IMR-90 (cell line): ENCODE measurements at regions not wholly inside any gene's neighbourhood (a gene's known extent, or its start where the extent isn't known, plus 50 kb on each side); places are given as distances from the start of the nearest gene placed in this dataset.

ENCODE experiments used
- ATAC-seq: fragments of 200-7000 bp; cut with Tn5 transposase; 2 replicates; pipeline ENCODE4 v1.9.1; 2020; ENCODE audit warnings: low read depth, mild to moderate bottlenecking, moderate library complexity
- BruUV-seq: library from RNA; stranded (reverse); fragments of 400-500 nt; replicated peaks from 2 replicates; lab custom pipeline; 2021; lab: Mats Ljungman, UMichigan
- CTCF ChIA-PET: fragments of 300-600 bp; formaldehyde crosslinking; extraction: SDS; loops from one replicate; lab custom pipeline; 2021; ENCODE audit warnings: antibody characterized with exemption; lab: Yijun Ruan, JAX
- POLR2A ChIA-PET: fragments of 300-600 bp; sonication (Branson Sonifier 250); formaldehyde crosslinking; loops from one replicate; lab custom pipeline; 2022; ENCODE audit warnings: antibody characterized with exemption; ENCODE audit not compliant: unreplicated experiment; lab: Charles Lee
- DNase-seq: peaks from one replicate; pipeline ENCODE4 v3.0.0; 2013
- H2AFZ ChIP-seq: replicated peaks from 2 replicates; pipeline ENCODE3; 2013; ENCODE audit warnings: low read length, mild to moderate bottlenecking; ENCODE audit not compliant: poor library complexity
- H2AK5ac ChIP-seq: 2 replicates; pipeline ENCODE4 v1.6.1; 2013; ENCODE audit warnings: low read depth, low read length, inconsistent platforms
- H2AK9ac ChIP-seq: replicated peaks from 2 replicates; pipeline ENCODE3; 2013; ENCODE audit warnings: mild to moderate bottlenecking, low read depth, low read length, moderate library complexity; ENCODE audit not compliant: poor library complexity
- H2BK120ac ChIP-seq: 2 replicates; pipeline ENCODE4 v1.6.1; 2013; ENCODE audit warnings: low read depth, low read length, inconsistent platforms
- H2BK15ac ChIP-seq: 3 replicates; pipeline ENCODE4 v1.6.1; 2013; ENCODE audit warnings: low read depth, low read length, inconsistent platforms
- H2BK20ac ChIP-seq: 2 replicates; pipeline ENCODE4 v1.6.1; 2013; ENCODE audit warnings: low read depth, mild to moderate bottlenecking, inconsistent platforms, low read length, moderate library complexity
- H2BK5ac ChIP-seq: 2 replicates; pipeline ENCODE4 v1.6.1; 2013; ENCODE audit warnings: mild to moderate bottlenecking, low read depth, low read length, inconsistent platforms; ENCODE audit not compliant: poor library complexity, severe bottlenecking
- H3K14ac ChIP-seq: replicated peaks from 2 replicates; pipeline ENCODE4 v1.6.1; 2013; ENCODE audit warnings: low read depth, low read length, inconsistent platforms
- H3K18ac ChIP-seq: 2 replicates; pipeline ENCODE4 v1.6.1; 2013; ENCODE audit warnings: low read depth, low read length, control low read depth
- H3K23ac ChIP-seq: 2 replicates; pipeline ENCODE4 v1.6.1; 2013; ENCODE audit warnings: low read depth, low read length, inconsistent platforms
- H3K27ac ChIP-seq: 2 replicates; pipeline ENCODE4 v1.5.1; 2013; ENCODE audit warnings: mild to moderate bottlenecking, control low read depth, low read length; ENCODE audit not compliant: insufficient read depth
- H3K27me3 ChIP-seq: 2 replicates; pipeline ENCODE4 v1.6.1; 2013; ENCODE audit warnings: low read length; ENCODE audit not compliant: control insufficient read depth, insufficient read depth
- H3K36me3 ChIP-seq: 2 replicates; pipeline ENCODE4 v1.6.1; 2013; ENCODE audit warnings: low read length, mixed read lengths; ENCODE audit not compliant: control insufficient read depth, insufficient read depth
- H3K4ac ChIP-seq: 2 replicates; pipeline ENCODE4 v1.6.1; 2013; ENCODE audit warnings: low read depth, low read length, inconsistent platforms
- H3K4me1 ChIP-seq: 2 replicates; pipeline ENCODE4 v1.6.1; 2013; ENCODE audit warnings: low read length, mixed read lengths; ENCODE audit not compliant: control insufficient read depth, insufficient read depth
- H3K4me2 ChIP-seq: 2 replicates; pipeline ENCODE4 v1.6.1; 2013; ENCODE audit warnings: low read depth, mild to moderate bottlenecking, control low read depth, low read length, moderate library complexity
- H3K4me3 ChIP-seq: 2 replicates; pipeline ENCODE4 v1.5.1; 2013; ENCODE audit warnings: low read depth, mild to moderate bottlenecking, control low read depth, low read length, moderate library complexity; ENCODE audit not compliant: insufficient read depth
- H3K56ac ChIP-seq: 2 replicates; pipeline ENCODE4 v1.6.1; 2013; ENCODE audit warnings: low read length, inconsistent platforms; ENCODE audit not compliant: insufficient read depth; ENCODE audit errors: extremely low read depth
- H3K79me1 ChIP-seq, 2 experiments: 2 replicates each; pipeline ENCODE4 v1.6.1; 2013; ENCODE audit warnings: low read length in 2 of 2, inconsistent platforms in 1 of 2, low read depth in 1 of 2
- H3K9ac ChIP-seq: 2 replicates; pipeline ENCODE4 v1.6.1; 2013; ENCODE audit warnings: low read depth, low read length, control low read depth
- H3K9me1 ChIP-seq: 2 replicates; pipeline ENCODE4 v1.6.1; 2013; ENCODE audit warnings: low read length, inconsistent platforms; ENCODE audit not compliant: insufficient read depth
- H3K9me3 ChIP-seq: 2 replicates; pipeline ENCODE4 v1.6.1; 2013; ENCODE audit warnings: low read length; ENCODE audit not compliant: control insufficient read depth, insufficient read depth
- H4K20me1 ChIP-seq: 2 replicates; pipeline ENCODE4 v1.6.1; 2013; ENCODE audit warnings: low read length, inconsistent platforms; ENCODE audit not compliant: insufficient read depth
- H4K5ac ChIP-seq: 2 replicates; pipeline ENCODE4 v1.6.1; 2013; ENCODE audit warnings: mild to moderate bottlenecking, low read depth, low read length, control low read depth
- H4K8ac ChIP-seq, 2 experiments: 2 replicates each; pipeline ENCODE4 v1.6.1; 2013; ENCODE audit warnings: low read depth in 2 of 2, low read length in 2 of 2, control low read depth in 1 of 2, inconsistent platforms in 1 of 2
- H4K91ac ChIP-seq: 2 replicates; pipeline ENCODE4 v1.6.1; 2013; ENCODE audit warnings: low read depth, low read length, inconsistent platforms; ENCODE audit not compliant: insufficient read depth
- BHLHE40 ChIP-seq: fragments of 150-350 bp; IDR thresholded peaks from 2 replicates; pipeline ENCODE4 v1.6.1; 2016; ENCODE audit warnings: mild to moderate bottlenecking, low read depth, low read length
- CEBPB ChIP-seq: IDR thresholded peaks from 2 replicates; pipeline ENCODE4 v1.6.1; 2012; ENCODE audit warnings: low read depth, low read length, improper control_type of control experiment
- CHD1 ChIP-seq: IDR thresholded peaks from 2 replicates; pipeline ENCODE4 v1.6.1; 2012; ENCODE audit warnings: low read depth, low read length, improper control_type of control experiment
- CTCF ChIP-seq: conservative IDR thresholded peaks from 2 replicates; pipeline ENCODE4 v1.5.1; 2012; ENCODE audit warnings: mild to moderate bottlenecking, low read depth, low read length, improper control_type of control experiment
- ELK1 ChIP-seq: fragments of 150-350 bp; IDR thresholded peaks from 2 replicates; pipeline ENCODE4 v1.6.1; 2016; ENCODE audit warnings: low read depth, mild to moderate bottlenecking, low read length, moderate library complexity, borderline replicate concordance
- FOS ChIP-seq: fragments of 150-350 bp; IDR thresholded peaks from 2 replicates; pipeline ENCODE4 v1.6.1; 2016; ENCODE audit warnings: low read depth, low read length
- MAFK ChIP-seq: IDR thresholded peaks from 2 replicates; pipeline ENCODE4 v1.6.1; 2012; ENCODE audit warnings: low read depth, low read length, improper control_type of control experiment
- MAZ ChIP-seq: IDR thresholded peaks from 2 replicates; pipeline ENCODE4 v1.6.1; 2012; ENCODE audit warnings: low read depth, mild to moderate bottlenecking, low read length, improper control_type of control experiment, moderate library complexity, borderline replicate concordance
- MXI1 ChIP-seq: IDR thresholded peaks from 2 replicates; pipeline ENCODE4 v1.6.1; 2012; ENCODE audit warnings: low read depth, mild to moderate bottlenecking, low read length, moderate library complexity, borderline replicate concordance
- NFE2L2 ChIP-seq: fragments of 150-350 bp; IDR thresholded peaks from 2 replicates; pipeline ENCODE4 v1.6.1; 2016; ENCODE audit warnings: low read depth, mild to moderate bottlenecking, low read length
- POLR2A ChIP-seq: IDR thresholded peaks from 2 replicates; pipeline ENCODE4 v1.6.1; 2012; ENCODE audit warnings: mild to moderate bottlenecking, low read depth, low read length
- RAD21 ChIP-seq: IDR thresholded peaks from 2 replicates; pipeline ENCODE4 v1.6.1; 2012; ENCODE audit warnings: low read length, improper control_type of control experiment
- RCOR1 ChIP-seq: IDR thresholded peaks from 2 replicates; pipeline ENCODE4 v1.6.1; 2012; ENCODE audit warnings: mild to moderate bottlenecking, low read length, improper control_type of control experiment; ENCODE audit not compliant: insufficient replicate concordance
- RFX5 ChIP-seq: IDR thresholded peaks from 2 replicates; pipeline ENCODE4 v1.8.0; 2012; ENCODE audit warnings: low read depth, mild to moderate bottlenecking, low read length, moderate library complexity
- SMC3 ChIP-seq: fragments of 150-350 bp; IDR thresholded peaks from 2 replicates; pipeline ENCODE4 v1.6.1; 2016; ENCODE audit warnings: low read depth, mild to moderate bottlenecking, antibody characterized with exemption, low read length, moderate library complexity
- USF2 ChIP-seq: fragments of 150-350 bp; IDR thresholded peaks from 2 replicates; pipeline ENCODE4 v1.6.1; 2017; ENCODE audit warnings: mild to moderate bottlenecking, antibody characterized with exemption, low read length, low read depth
- WGBS, 2 experiments: methylation state at CpG; one replicate each; pipeline versions ENCODE4 v1.1.5 to v1.1.7; 2013; ENCODE audit warnings: missing lambda C conversion rate in 2 of 2; ENCODE audit not compliant: insufficient read length in 1 of 2; ENCODE audit errors: extremely low coverage in 2 of 2; 5-methylcytosine and 5-hydroxymethylcytosine counted together
- dilution Hi-C: fragments of 300-500 bp; cut with HindIII; formaldehyde crosslinking; loops from one replicate; pipeline ENCODE4 v1.14.3; 2018; ENCODE audit warnings: low sequenced_read_pairs; ENCODE audit not compliant: unreplicated experiment
- in situ Hi-C: fragments of 300-500 bp; cut with MboI; formaldehyde crosslinking; loops from 3 replicates; pipeline ENCODE4 v1.14.3; 2019; ENCODE audit warnings: low sequenced_read_pairs, inconsistent platforms, mixed read lengths
- intact Hi-C: fragments of 100-400 bp; cut with micrococcal nuclease; formaldehyde crosslinking; loops from 2 replicates; pipeline ENCODE4 v1.10.0; 2022

- H3K27ac ChIP-seq = no peak overlapping the region
- in situ Hi-C loops = no loop called here
- no peaks in the 10 kb centered on the region for H3K4me1 ChIP-seq
- no peak overlapping the region for H3K56ac ChIP-seq
- no peak overlapping the region for H4K91ac ChIP-seq
- no peaks in the 10 kb centered on the region for H4K20me1 ChIP-seq
- H3K79me1 ChIP-seq = no peaks in the 10 kb centered on the region
- H3K9me3 ChIP-seq = no peaks in the 10 kb centered on the region; the same call in 1 of the 2 replicates
- ATAC-seq (no peak), DNase-seq (no peak)
- H2BK5ac ChIP-seq = no peak overlapping the region
- H3K9ac ChIP-seq = no peak overlapping the region
- H3K14ac ChIP-seq = no peak overlapping the region
- H3K4ac ChIP-seq = no peak overlapping the region
- H3K4me3 ChIP-seq = no peak overlapping the region
- no peak overlapping the region for H2BK120ac ChIP-seq
- no peak overlapping the region for H3K18ac ChIP-seq
- H4K8ac ChIP-seq = no peak overlapping the region
- ChIA-PET CTCF (no interaction called here), POLR2A (no interaction called here)
- no peaks in the 10 kb centered on the region for H3K9me1 ChIP-seq
- H2AK9ac ChIP-seq = no peak overlapping the region
- dilution Hi-C loops = no loop called here
- TF ChIP-seq CHD1 = no peak
- TF ChIP-seq RCOR1 = no peak
- TF ChIP-seq MAFK = no peak
- no peak for TF ChIP-seq SMC3
- TF ChIP-seq ELK1 = no peak
- TF ChIP-seq MAZ = no peak
- no peak for TF ChIP-seq USF2
- TF ChIP-seq MXI1 = no peak
- TF ChIP-seq FOS = no peak
- TF ChIP-seq NFE2L2 = no peak
- TF ChIP-seq POLR2A = no peak
- no peak for TF ChIP-seq CEBPB
- no peak for TF ChIP-seq RFX5
- no peak for TF ChIP-seq RAD21
- no peak for TF ChIP-seq BHLHE40
- TF ChIP-seq CTCF = no peak
- no peak overlapping the region for H2AK5ac ChIP-seq
- H2BK15ac ChIP-seq = no peak overlapping the region
- whole genome bisulfite sequencing, 2 experiments = no CpG with 5 or more reads among the region's 1 CpG
- intact Hi-C loops = no loop called here
- no TSS peak for BruUV-seq
- H4K5ac ChIP-seq = no peak overlapping the region
- H3K27me3 ChIP-seq = no peaks in the 10 kb centered on the region
- no peak overlapping the region for H2AFZ ChIP-seq
- no peak overlapping the region for H3K4me2 ChIP-seq
- no peak overlapping the region for H3K23ac ChIP-seq
- no peaks in the 10 kb centered on the region for H3K36me3 ChIP-seq
- no peak overlapping the region for H2BK20ac ChIP-seq
Measured at GRCh38 chr2:198452327-198452726, 647.9 kb downstream of the PLCL1 start.
